HG02642 (cell line): ENCODE measurements at regions not wholly inside any gene's neighbourhood (a gene's known extent, or its start where the extent isn't known, plus 50 kb on each side); places are given as distances from the start of the nearest gene placed in this dataset.

Source experiments
- ATAC-seq: cut with Tn5 transposase; IDR thresholded peaks from one replicate; pipeline ENCODE4 v1.9.1; 2021; ENCODE audit warnings: mild to moderate bottlenecking; ENCODE audit not compliant: unreplicated experiment, poor library complexity

DNA sequence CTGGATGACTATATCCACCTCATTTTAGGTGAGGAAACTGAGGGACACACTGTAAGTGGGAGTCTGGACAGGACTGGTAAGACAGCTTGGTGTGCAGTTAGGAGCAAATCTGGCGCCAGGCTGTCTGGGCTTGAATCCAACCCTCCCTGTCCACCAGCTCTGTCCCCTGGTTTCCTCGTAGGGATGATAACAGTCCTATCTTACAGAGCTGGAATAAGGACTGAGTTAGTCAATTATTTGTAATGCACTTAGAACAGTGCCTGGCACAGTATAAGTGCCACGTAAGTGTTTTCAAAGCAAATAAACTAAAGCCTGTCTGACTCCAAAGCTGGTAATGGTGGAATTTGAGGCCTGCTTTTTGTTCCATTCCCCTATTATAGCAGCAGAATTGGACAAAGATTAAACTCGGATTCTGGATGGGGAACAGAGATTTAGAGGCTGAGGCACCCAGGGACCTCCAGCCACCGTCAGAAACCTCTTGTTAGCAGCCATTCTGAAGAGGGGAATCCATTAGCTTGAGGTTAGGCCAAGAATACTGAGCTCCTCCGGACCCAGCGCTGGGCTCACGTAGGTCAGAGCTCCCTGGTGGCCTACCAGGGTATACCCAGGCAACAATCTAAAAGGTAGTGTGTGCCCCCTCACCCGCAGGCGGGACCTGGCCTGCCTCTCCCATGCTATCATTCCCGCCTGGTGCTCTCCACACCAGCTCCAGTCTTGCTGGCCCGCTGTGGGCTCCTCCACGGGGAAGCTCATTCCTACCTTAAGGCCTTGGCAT is 102.1 kb downstream of the UCHL1 start:
- no peak for ATAC-seq

DNA sequence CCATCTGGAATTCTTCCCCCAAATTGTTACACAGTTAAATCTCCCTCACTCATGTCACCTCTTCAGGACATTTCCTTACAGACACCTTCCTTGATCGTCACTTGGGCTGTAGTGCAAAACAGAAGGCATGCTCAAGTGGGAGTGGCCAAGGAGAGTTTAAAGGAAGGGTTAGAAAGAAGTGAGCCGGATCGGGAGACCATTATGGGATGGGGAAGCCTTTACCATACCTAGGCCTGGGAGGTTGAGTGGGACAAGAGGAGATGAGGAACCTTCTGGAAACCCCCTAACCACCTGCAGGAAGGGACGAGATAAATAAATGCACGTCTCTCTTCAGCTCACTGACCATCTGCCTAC is 102.7 kb downstream of the UCHL1 start:
- ATAC-seq = no peak

DNA sequence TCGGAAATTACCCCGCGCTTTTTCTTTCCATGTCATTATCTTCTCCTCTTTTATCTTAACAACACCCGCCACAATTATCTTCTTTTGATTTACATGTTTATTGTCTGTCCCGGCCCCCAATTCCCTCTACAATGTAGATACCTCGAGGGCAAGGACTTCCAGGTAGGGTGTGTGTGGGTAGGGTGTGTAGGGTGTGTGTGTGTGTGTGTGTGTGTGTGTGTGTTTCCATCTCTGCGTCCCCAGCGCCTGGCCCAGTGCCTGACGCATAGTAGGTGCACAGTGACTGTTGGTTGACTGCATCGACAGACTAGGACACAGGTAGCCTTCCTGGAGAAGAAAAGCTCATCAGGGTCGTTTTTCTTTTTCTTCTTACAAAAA is 103.1 kb downstream of the UCHL1 start:
- ATAC-seq = no peak

DNA sequence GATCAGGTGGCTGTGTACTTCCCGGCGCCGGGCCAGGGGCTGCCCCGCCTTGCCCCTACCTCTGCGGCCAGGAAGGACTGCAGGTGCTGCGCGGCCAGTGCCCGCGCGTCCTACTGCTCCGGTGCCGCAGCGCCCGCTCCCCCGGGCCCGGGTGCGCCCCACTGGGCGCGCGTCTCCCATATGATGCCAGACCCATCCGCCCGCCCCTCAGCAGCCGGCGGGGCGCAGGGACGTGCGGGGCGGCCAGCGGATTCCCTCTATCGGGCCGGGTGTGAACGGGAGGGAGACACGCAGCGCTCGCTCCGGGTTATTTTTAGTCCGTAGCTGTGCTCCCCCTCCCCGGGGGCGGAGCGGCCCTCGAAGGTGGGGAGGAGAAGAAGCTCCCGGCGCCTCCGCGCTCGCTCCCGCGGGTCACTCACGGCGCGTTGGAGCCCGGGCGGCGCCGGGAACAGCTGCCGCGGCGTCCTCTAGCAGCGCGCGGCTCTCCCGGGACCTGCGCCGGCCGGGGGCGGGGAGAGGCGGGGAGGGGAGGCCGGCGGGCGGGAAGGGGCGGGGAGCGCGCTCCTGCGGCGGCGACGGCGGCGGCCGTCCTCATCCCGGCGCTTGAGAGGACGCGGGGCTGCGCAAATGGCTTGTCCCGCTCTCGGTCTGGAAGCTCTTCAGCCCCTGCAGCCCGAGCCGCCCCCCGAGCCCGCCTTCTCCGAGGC is 103.6 kb downstream of the UCHL1 start:
- peak; percentile 46 for ATAC-seq

DNA sequence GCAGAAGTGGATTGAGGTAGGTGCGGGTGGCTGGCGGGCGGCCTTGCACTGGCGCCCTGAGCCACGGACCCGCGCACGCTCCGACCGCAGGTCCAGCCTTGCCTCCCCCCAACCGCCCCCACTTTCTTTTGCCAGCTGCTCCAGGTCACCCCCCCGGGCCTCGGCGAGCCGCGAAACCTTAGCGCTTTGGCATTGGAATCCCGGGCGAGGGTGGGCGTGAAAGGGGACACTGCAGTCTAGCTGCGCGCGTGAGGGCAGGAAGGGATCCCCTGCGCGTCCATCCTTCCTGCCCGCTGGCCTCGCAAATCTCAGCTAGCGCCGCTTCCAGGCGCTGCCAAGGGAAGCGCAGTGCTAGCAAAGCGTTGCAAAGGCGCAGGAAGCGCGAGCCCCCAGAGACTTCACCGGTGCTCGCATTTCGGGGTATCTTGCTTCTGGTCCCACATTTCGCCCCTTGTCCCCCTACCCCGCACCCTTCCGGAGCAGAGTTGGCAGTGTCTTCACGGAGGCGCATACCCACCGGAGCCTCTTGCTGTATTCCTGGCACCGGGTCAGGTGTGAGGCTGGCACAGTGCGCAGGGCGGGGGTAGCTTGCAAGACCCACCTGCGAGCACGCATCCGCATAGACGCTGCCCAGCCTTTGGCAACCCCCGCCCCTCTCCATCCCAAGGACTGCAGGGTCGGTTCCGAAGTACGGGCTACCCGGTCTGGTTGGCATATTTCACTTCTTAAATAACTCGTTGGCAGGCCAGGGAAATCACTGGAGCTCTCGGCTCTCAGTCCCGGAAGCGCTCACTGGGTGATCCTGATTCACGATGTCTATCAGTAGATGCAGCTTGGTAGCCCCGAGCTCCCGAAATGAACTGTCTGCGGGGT is 104.4 kb downstream of the UCHL1 start:
- peak; percentile 24 for ATAC-seq

DNA sequence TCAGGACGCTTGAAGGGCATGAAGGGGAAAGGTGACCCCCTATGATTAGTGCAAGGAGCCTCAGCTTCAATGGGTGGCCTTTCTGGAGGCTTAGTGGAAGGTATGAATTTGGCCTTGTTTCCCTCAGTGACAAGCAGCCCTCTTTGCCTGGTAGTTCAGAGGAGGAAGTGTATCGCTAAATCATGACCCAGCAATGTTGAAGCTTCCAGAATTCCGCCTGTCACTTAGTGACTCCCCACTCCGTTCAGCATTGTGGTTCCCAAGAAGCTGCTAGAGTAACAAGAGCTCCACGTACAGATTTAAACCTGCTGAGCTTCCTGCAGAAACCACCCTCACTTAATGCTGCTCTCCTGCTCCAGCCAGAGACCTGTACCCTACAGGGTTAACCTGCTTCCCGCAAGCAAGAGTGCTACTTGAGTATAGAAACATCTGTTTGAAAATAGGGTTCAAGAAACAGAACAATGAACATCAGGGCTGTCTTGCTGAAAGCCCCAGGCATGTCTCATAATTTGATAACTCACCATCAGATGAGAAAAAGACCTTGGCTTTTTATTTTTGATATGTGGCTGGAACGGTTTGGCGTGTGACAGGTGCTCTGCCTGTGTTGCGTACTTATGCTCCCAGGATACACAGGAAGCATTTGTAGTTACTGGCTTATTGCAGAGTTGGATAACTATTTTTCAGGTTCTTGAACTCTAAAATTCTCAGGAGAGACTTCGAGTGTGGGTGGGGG is 105.2 kb downstream of the UCHL1 start:
- ATAC-seq = no peak

DNA sequence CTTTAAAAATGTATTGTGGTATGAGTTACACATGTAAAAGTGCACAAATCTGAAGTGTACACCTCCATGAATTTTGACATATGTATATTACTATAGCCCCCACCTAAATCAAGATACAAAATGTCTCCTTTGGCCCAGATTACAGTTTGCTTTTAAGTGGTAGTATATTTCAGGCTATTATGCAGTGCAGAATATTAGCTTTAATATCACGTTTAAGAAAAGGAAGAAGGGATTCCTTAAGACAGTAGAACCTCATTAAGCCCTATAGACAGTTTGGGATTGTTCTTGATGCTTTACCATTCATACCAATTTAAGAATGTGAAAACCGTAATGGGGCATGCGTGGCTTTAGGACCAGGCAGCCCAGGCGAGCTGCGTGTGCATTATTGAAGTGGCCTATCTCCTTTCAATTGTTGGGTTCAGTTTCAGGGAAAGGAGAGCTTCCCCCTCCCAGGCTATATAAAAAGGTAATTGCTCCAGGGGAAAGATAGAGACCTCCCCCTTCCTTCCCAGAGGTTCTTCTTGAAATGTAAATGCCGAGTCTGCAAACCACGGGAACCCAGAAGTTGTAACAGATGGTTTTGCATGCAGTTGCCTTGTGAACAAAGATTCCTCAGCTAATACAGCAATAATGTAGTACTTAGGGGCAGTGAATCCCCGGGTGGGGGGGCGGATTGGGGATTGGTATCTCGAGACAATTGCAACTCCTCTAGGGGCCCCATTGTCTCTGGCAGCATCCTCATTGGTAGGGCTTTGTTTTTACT is 106.1 kb downstream of the UCHL1 start:
- ATAC-seq = no peak

DNA sequence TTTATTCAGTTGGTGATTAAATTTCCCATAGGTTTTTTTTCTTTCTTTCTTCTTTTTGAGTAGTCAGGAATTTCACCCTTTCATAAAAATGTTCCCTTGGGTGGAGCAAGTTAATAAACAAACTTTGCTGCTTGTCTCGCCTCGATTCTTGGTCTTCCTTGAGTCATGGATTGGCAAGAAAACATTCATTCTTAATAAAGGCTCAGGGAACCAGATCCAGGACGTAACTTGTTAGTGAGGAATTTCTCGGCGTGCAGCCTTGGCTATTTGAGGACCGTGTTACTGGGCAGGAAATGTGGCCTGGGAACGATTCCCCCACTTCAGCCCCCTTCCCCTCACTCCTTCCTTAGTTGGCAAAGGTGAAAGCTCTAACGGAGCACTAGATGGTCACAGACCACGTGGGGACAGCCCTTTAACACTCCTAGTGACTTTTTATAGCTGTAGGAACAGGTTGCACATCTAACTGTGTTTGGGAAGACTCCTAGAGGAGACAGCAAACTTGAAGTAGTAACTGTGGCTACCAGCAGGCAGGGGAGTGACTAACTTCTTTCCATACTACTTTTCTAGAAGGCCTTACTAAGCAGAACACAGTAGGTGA is 106.8 kb downstream of the UCHL1 start:
- ATAC-seq = no peak

DNA sequence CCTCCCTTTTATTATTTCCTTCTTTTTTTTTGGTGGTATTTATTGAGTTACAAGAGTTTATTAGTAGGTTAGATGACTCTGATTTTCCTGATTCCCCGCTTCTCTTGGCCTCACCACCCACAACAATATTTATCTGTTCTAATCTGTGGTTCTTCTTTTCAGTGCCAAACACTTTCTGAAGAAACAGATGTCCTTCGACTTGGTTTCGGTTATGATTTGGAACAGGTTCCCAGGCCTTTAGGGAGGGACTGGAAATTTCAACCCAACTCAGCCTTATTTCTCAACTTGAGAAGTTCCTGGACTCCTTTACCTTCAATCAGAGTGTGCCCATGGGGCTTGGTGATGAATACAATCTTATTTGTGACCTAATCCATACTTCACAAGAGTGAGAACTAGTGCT is 108.1 kb downstream of the UCHL1 start:
- ATAC-seq = no peak

DNA sequence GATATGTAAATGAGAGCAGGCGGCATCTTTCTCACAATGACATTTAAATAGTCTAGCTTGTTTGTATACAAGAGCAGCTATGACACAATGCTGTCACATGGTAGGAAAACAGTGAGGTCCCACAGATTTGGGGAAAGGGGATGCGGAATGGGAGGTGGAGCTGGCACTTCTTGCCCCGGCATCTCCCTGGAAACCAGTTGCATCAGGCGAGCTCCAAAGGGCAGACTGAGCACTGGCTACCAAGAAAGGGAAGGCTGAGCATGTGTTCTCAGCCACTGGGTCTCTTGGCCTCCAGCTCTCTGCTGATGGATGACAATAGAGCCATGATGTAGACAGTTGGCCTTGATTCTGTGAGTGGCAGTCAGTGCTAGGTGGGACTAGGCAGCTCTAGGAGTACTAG is 109.0 kb downstream of the UCHL1 start:
- no peak for ATAC-seq

DNA sequence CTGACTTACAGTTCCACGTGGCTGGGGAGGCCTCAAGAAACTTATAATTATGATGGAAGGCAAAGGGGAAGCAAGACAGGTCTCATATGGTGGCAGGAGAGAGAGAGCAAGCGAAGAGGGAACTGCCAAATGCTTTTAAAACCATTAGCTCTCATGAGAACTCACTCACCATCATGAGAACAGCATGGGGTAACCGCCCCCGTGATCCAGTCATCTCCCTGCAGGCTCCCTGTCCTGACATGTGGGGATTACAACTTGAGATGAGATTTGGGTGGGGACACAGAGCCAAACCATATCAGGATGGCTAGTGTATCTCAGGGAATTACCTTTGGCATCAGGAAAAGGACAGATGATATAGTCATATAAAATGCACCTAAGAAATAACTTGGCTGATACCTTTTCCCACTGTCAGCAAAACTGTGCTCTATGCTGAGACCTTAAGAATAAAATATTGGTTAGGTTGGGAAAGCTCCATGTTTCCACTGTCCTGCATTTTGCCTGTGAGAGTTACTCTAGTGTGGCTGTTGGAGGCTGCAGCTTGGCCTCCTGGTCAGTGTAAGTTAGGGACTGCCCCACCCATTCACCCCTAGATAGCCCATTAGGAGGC is 110.3 kb downstream of the UCHL1 start:
- no peak for ATAC-seq

DNA sequence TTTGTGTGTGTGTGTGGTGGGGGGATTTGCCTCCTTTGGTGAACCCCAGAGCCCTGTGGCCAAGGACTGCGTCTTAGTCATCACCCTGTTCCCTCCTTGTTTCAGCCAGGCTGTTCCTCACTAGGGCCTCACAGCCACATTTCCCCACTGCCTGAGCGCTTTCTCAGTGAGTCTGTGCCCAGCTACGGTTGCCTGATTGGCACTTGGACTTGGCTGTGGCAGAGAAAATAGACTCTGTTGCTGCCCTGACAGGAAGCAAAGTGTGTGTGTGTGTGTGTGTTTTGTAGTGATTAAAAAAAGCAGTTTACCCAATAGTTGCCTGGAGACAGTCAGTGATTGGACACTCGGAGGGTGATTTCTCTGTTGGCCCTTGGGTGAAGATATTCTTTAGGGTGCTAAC is 113.0 kb downstream of the UCHL1 start:
- no peak for ATAC-seq

DNA sequence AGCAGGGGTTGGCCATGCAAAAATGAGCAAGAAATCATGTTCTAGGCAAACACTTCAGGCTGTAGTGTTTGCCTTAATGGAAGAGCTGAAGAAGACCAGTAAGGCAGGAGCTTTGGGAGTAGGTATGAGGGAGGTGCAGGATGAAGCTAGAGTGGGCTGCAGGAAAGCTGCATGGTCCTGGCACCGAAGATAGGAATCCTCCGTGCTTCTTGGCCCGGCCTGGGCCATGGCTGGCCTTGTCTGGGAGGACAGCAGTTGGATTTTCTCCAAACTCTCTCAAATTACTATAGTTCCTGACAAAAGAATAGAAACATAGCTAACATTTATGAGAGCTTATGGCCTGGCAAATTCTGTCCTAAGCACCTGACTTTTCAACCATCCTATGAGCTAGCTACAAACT is 116.5 kb downstream of the UCHL1 start:
- ATAC-seq = no peak

DNA sequence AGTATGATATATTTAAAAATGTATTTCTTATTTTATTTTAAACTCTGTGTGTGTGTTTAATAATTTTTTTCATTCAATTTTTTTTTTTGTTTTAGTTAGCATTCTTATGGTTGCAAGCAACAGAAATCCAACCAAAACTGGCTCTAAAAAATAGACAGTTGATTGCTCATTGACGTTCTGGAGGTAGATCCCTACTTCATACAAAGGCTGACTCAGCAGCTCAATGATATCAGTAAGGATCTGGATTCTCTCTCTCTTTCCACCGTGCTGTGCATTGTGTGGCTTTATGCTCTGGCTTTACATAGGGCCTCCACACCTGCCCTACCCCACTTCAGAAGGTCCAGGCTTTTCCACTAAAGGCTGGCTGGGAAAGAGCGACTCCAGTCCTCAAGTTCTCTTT is 117.8 kb downstream of the UCHL1 start:
- no peak for ATAC-seq

DNA sequence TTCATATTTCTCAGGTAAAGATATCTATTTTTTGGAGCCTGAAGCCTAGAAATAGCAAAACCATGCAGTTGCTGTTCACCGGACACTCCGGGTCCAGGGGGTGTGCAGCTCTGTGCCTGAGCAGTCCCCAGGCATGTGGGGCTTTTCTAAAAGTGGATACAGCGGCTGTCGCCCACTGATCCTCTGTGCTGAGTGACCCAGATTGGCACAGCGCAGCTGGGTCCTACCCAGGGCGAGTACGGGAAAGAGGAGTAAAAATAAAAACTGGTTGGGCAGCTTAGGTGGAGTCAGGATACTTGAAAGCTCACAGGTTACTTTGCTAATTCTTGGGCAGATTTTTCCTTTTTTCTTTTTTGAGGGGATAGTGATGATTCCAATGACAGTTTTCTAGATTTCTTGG is 118.8 kb downstream of the UCHL1 start:
- ATAC-seq = no peak

DNA sequence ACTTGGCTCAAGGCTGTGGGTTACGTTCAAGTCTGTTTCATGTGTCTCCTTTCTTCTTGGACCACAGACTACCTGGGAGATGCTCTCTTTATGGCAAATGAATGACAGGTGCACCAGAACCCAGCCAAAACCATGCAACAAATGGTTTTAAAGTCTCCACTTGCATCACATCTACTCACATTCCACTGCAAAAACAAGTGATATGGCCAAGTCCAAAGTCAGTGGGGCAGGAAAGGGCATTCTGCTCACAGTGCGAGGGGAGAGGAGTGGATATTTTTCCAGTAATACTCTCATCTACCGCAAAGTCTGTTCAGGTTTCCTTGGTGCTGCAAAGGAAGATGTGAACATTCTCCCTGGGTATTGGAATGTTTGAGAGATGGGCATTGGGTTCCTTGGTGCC is 120.5 kb downstream of the UCHL1 start:
- no peak for ATAC-seq

DNA sequence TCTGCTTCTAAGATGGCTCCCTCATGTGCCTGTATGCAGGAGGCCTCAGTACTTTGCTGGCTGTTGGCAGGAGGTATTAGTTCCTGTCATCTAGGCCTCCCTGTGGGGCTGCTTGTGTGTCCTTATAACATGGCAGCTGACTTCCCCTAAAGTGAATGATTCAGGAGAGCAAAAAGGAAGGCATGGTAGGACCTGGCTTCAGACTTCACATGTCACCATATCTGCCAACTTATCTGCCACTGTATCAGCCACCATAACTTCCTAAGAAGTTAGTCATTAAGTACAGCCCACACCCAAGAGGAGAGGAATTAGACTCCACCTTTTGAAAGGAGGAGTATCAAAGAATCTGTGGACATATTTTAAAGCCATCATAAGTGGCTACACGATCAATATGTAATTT is 122.5 kb downstream of the UCHL1 start:
- ATAC-seq = no peak

DNA sequence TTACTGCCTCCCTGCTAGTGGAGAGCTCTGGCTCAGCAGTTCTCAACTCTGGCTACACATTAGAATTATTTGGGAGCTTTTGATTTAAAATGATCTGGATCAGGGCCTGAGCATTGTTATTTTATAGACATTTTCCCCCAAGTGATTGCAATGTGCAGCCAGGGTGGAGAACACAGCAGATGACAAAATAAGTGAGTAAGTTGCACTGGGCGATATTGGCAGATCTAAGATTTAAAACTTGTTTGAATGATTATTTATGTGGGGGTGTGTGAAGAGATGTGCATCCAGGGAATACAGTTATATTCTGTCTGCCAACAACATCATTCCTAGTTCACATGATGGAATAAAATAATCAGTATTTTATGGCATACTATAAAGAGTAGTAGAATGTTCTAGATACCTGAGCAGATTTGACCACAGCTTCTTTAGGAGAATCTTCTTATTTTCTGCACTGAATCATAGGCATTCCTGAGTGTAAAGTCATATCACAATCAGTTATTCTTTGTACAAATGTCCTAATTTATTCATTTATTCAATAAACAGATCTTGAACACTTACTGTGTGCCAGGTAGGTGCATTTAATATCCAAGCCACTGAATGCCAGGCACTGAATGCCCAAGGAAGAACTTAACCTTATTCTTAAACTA is 123.9 kb downstream of the UCHL1 start:
- ATAC-seq = no peak

DNA sequence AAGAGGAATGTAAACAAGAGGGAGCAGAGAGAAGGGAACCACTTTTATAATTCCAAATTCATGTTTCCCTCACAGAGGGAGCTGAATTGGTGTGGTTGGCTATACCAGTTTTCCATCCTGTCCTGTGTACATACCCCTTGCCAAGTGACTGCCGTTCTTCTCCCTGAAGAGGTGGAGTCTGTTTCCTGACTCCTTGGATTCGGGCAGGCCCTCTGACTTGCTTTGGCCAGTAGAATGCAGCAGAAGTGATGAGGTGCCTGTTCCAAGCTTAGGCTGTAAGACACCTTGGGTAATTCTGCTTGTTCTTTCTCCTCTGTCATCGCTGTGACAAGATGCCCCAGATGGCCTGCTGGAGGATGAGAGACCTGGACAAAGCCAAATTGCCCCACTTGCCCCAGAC is 124.7 kb downstream of the UCHL1 start:
- no peak for ATAC-seq
